Activated naive CD8-positive, alpha-beta T cell treated with anti-CD3 and anti-CD28 coated beads, Interleukin-2, amount 50 U/mL, for 24 hours (primary cell): ENCODE measurements at regions not wholly inside any gene's neighbourhood (a gene's known extent, or its start where the extent isn't known, plus 50 kb on each side); places are given as distances from the start of the nearest gene placed in this dataset.

Experiments
- ATAC-seq: fragments of 150-1000 bp; cut with Tn5 transposase; one replicate; pipeline ENCODE4 v1.10.0; 2021
- DNase-seq: peaks from one replicate; pipeline ENCODE4 v3.0.0; 2021
- H3K27ac Mint-ChIP-seq: one replicate; pipeline ENCODE4 v1.8.0; 2021; ENCODE audit warnings: mild to moderate bottlenecking, mixed read lengths
- H3K27me3 Mint-ChIP-seq: one replicate; pipeline ENCODE4 v1.8.0; 2021; ENCODE audit warnings: mixed read lengths
- H3K36me3 Mint-ChIP-seq: one replicate; pipeline ENCODE4 v1.8.0; 2021; ENCODE audit warnings: low read depth, mixed read lengths
- H3K4me1 Mint-ChIP-seq: one replicate; pipeline ENCODE4 v1.8.0; 2021; ENCODE audit warnings: mixed read lengths
- H3K4me3 Mint-ChIP-seq: one replicate; pipeline ENCODE4 v1.8.0; 2021; ENCODE audit warnings: mild to moderate bottlenecking, moderate library complexity, mixed read lengths
- H3K9me3 Mint-ChIP-seq: one replicate; pipeline ENCODE4 v1.8.0; 2021; ENCODE audit warnings: mixed read lengths

DNA sequence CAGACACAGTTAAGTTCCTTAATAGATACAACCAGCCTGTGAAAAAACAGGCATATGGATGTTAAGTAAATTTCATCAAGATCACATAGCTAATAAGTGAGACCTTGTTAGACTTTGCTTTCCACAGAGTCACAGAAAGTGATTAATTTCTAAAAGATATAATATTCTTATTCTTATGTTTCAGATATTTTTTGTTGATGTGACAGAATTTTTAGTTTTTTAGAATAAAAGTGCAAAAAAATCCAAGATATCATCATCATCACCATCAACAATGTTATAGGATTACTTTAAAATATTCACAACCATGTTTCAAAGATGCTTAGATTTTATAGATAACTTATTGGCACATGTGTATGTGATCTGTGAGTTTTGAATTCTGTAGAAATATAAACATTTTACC lies 132.3 kb upstream of the ITGA4 start:
- ATAC-seq, result no peak

DNA sequence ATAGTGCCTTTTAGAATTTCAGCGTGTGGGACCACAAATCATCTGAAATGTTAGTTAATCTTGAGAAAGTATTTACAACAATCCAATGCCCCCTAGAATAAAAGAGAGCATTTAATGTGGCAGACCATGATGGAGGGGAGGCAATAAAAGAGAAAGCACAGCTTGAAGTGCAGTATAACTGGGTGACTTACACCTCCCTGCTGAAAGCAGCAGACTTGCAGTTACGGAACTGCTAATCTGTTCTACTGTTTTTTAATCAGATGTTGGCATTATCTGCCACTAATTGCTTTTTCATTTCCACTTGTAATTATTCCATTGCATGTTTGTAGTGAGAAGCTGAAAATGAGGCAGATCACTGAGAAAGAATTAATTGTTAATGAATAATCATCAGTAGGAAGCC lies 130.5 kb upstream of the ITGA4 start:
- Mint-ChIP-seq H3K27me3 (no peaks in the 10 kb centered on the region), H3K4me1 (peaks cover 13% of the 10 kb centered on the region), H3K9me3 (peaks cover 13% of the 10 kb centered on the region), H3K27ac (no peak overlapping the region), H3K36me3 (peaks cover 6% of the 10 kb centered on the region), H3K4me3 (no peak overlapping the region)
- ATAC-seq (no peak), DNase-seq (no peak)

More for the DNA sequence above, 132.3 kb upstream of the ITGA4 start:
- no peak for DNase-seq
- peaks cover 6% of the 10 kb centered on the region for H3K36me3 Mint-ChIP-seq
- peaks cover 22% of the 10 kb centered on the region for H3K4me1 Mint-ChIP-seq
- no peak overlapping the region for H3K4me3 Mint-ChIP-seq
- no peak overlapping the region for H3K27ac Mint-ChIP-seq
- H3K9me3 Mint-ChIP-seq, result peaks cover 9% of the 10 kb centered on the region
- H3K27me3 Mint-ChIP-seq, result no peaks in the 10 kb centered on the region

- H3K27ac Mint-ChIP-seq, result no peak overlapping the region
- no peaks in the 10 kb centered on the region for H3K27me3 Mint-ChIP-seq
- peaks cover 13% of the 10 kb centered on the region for H3K9me3 Mint-ChIP-seq
- no peak for ATAC-seq
- H3K4me1 Mint-ChIP-seq, result peaks cover 22% of the 10 kb centered on the region
- DNase-seq, result no peak
- H3K4me3 Mint-ChIP-seq, result no peak overlapping the region
- H3K36me3 Mint-ChIP-seq, result peaks cover 6% of the 10 kb centered on the region
Observed at GRCh38 chr2:181330286-181330685, 126.9 kb upstream of the ITGA4 start.

DNA sequence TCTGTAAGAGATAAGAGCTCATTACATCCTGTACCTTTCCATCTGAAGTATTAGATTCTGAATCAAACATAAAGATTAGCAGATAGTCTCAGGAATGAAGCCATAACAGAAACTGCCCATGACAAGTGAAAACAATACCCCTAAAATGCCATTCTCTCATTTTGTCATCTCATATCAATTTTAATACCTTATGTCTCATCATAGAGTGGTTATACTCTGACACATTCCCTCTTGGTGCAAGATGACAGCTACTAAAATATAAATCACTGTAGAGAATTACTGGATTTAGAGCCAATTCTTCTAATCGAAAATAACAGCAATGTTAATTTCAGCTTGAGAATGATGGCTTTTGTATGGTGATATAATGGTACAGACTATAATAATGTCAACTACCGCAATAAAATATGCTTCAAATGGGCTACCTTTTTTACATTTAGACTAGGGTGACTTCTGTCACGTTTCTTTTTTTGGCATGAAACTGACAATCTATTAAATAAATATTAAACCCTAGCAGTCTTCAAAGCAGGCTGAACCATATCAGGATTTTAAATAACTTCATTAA lies 125.1 kb upstream of the ITGA4 start:
- peaks cover 6% of the 10 kb centered on the region for H3K36me3 Mint-ChIP-seq
- H3K27me3 Mint-ChIP-seq, result no peaks in the 10 kb centered on the region
- no peak for ATAC-seq
- H3K4me3 Mint-ChIP-seq, result no peak overlapping the region
- peaks cover 13% of the 10 kb centered on the region for H3K9me3 Mint-ChIP-seq
- H3K4me1 Mint-ChIP-seq, result peaks cover 11% of the 10 kb centered on the region
- no peak overlapping the region for H3K27ac Mint-ChIP-seq
- no peak for DNase-seq

- no peak overlapping the region for H3K27ac Mint-ChIP-seq
- no peak overlapping the region for H3K4me3 Mint-ChIP-seq
- peaks cover 2% of the 10 kb centered on the region for H3K36me3 Mint-ChIP-seq
- DNase-seq (no peak), ATAC-seq (peak; percentile 24)
- H3K9me3 Mint-ChIP-seq, result peaks cover 10% of the 10 kb centered on the region
- no peaks in the 10 kb centered on the region for H3K27me3 Mint-ChIP-seq
- peaks cover 11% of the 10 kb centered on the region for H3K4me1 Mint-ChIP-seq
Observed at GRCh38 chr2:181334158-181334826, 122.9 kb upstream of the ITGA4 start.

GRCh38 chr2:181340891-181341290 lies 116.3 kb upstream of the ITGA4 start:
- no peak for ATAC-seq
- peaks cover 4% of the 10 kb centered on the region for H3K9me3 Mint-ChIP-seq
- no peak for DNase-seq
- H3K27ac Mint-ChIP-seq, result no peak overlapping the region
- H3K36me3 Mint-ChIP-seq, result no peaks in the 10 kb centered on the region
- H3K4me3 Mint-ChIP-seq, result no peak overlapping the region
- no peaks in the 10 kb centered on the region for H3K27me3 Mint-ChIP-seq
- peaks cover 3% of the 10 kb centered on the region for H3K4me1 Mint-ChIP-seq

- Mint-ChIP-seq H3K36me3 (peaks cover 3% of the 10 kb centered on the region), H3K4me1 (peaks cover 3% of the 10 kb centered on the region), H3K27me3 (no peaks in the 10 kb centered on the region), H3K9me3 (peaks cover 4% of the 10 kb centered on the region), H3K27ac (no peak overlapping the region), H3K4me3 (no peak overlapping the region)
- DNase-seq (no peak), ATAC-seq (no peak)
Observed at GRCh38 chr2:181341855-181342600, 115.2 kb upstream of the ITGA4 start.

DNA sequence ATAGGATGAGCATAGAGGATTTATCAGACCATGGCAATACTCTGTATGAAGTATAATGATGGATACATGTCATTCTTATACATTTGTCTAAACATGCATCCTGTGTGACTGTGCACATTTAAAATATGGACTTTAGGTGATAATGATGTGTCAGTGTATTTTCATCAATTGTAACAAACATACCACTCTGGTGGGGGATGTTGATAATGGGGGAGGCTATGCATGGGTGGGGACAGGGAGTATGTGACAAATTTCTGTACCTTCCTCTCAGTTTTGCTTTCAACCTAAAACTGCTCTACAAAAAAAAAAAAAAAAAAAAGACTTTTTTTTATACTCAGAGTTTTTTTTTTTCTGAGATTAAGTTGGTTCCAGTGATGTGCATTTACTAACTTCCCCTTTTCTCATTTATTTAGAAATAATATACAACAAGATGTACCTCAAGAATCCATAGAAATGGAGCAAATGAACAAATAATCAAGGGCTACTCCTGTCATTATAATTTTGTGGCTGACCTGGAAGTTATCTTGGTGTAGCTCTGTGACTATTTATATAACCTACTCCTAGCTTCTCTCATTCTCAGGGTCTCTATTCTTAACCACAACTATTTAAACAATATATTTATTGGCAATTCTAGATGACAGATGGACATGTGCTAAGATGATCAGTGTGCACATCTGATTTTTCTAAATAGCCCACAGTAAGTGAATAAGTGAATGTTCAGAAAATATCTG lies 108.9 kb upstream of the ITGA4 start:
- H3K4me3 Mint-ChIP-seq, result no peak overlapping the region

GRCh38 chr2:181352158-181352557 lies 105.0 kb upstream of the ITGA4 start:
- no peak overlapping the region for H3K4me3 Mint-ChIP-seq
- DNase-seq (no peak), ATAC-seq (no peak)
- H3K27me3 Mint-ChIP-seq, result no peaks in the 10 kb centered on the region
- H3K9me3 Mint-ChIP-seq, result peaks cover 5% of the 10 kb centered on the region
- no peak overlapping the region for H3K27ac Mint-ChIP-seq
- H3K4me1 Mint-ChIP-seq, result peaks cover 32% of the 10 kb centered on the region
- H3K36me3 Mint-ChIP-seq, result no peaks in the 10 kb centered on the region

More for the DNA sequence above, 108.9 kb upstream of the ITGA4 start:
- DNase-seq, result no peak
- H3K27me3 Mint-ChIP-seq, result no peaks in the 10 kb centered on the region
- ATAC-seq, result peak; percentile 43
- H3K36me3 Mint-ChIP-seq, result peaks cover 3% of the 10 kb centered on the region
- peaks cover 5% of the 10 kb centered on the region for H3K9me3 Mint-ChIP-seq
- H3K4me1 Mint-ChIP-seq, result peaks cover 19% of the 10 kb centered on the region
- H3K27ac Mint-ChIP-seq, result no peak overlapping the region

DNA sequence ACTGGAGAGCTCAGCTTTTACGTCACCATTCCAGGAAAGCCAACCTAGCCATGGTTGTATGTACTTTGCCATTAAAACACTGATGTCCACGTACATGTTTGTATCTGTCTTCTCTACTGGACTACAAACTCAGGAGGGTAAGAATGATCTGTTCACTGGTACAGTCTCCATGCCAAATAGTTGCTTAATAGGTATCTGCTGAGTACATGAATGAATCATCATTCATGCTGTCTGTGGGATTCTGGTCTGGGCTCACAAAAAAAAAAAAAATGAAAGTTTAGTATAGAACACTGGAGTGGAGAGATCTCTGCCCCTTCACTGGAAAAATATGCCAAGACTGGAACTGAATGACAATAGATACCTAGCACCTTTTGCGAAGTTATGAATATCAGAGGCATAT lies 102.6 kb upstream of the ITGA4 start:
- Mint-ChIP-seq H3K27ac (no peak overlapping the region), H3K4me3 (no peak overlapping the region), H3K9me3 (peaks cover 5% of the 10 kb centered on the region), H3K36me3 (no peaks in the 10 kb centered on the region), H3K4me1 (peaks cover 40% of the 10 kb centered on the region), H3K27me3 (no peaks in the 10 kb centered on the region)
- DNase-seq (no peak), ATAC-seq (peak; percentile 33)

- H3K4me3 Mint-ChIP-seq, result no peak overlapping the region
- no peak overlapping the region for H3K27ac Mint-ChIP-seq
- DNase-seq (no peak), ATAC-seq (no peak)
- peaks cover 5% of the 10 kb centered on the region for H3K9me3 Mint-ChIP-seq
- peaks cover 38% of the 10 kb centered on the region for H3K4me1 Mint-ChIP-seq
- H3K27me3 Mint-ChIP-seq, result no peaks in the 10 kb centered on the region
- H3K36me3 Mint-ChIP-seq, result no peaks in the 10 kb centered on the region
Observed at GRCh38 chr2:181356526-181357130, 100.6 kb upstream of the ITGA4 start.

DNA sequence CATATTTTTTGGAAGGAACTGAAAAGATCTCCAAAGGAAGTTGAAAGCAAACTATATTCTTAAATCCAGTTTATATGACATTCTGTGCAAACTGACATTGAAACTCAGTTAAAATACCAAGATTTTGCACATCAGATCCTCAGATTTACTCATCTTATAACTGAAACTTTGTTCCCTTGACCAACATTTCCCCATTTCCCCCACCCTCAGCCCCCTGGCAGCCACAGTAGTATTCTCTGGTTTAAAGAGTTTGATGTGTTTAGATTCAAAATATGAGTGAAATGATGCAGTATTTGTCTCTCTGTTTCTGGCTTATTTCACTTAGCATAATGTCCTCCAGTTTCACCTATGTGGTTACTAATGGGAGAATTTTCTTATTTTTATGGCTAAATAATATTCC lies 99.2 kb upstream of the ITGA4 start:
- Mint-ChIP-seq H3K9me3 (no peaks in the 10 kb centered on the region), H3K4me3 (no peak overlapping the region), H3K27me3 (no peaks in the 10 kb centered on the region), H3K4me1 (peaks cover 34% of the 10 kb centered on the region), H3K36me3 (no peaks in the 10 kb centered on the region), H3K27ac (no peak overlapping the region)
- ATAC-seq, result peak; percentile 46
- DNase-seq, result peak; percentile 14

DNA sequence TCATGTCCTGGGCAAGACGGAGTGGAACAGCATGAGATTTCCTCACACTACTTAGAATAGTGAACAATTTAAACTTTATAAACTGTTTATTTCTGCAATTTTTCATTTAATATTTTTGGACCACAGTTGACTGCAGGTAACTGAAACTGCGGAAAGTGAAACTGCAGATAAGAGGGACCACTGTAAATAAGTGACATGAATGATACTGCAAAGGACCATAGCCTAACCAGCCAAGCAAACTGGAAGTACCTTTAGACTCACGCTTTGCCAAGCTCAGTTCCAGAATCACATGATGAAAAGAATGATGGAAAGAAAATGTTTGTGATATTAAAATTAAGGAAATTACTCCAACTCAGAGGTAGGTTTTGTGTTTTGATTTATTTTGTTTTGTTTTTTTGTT lies 94.6 kb upstream of the ITGA4 start:
- H3K4me1 Mint-ChIP-seq, result peaks cover 19% of the 10 kb centered on the region
- no peaks in the 10 kb centered on the region for H3K9me3 Mint-ChIP-seq
- no peak overlapping the region for H3K27ac Mint-ChIP-seq
- ATAC-seq, result no peak
- no peak overlapping the region for H3K4me3 Mint-ChIP-seq
- no peak for DNase-seq
- H3K36me3 Mint-ChIP-seq, result no peaks in the 10 kb centered on the region
- H3K27me3 Mint-ChIP-seq, result no peaks in the 10 kb centered on the region

DNA sequence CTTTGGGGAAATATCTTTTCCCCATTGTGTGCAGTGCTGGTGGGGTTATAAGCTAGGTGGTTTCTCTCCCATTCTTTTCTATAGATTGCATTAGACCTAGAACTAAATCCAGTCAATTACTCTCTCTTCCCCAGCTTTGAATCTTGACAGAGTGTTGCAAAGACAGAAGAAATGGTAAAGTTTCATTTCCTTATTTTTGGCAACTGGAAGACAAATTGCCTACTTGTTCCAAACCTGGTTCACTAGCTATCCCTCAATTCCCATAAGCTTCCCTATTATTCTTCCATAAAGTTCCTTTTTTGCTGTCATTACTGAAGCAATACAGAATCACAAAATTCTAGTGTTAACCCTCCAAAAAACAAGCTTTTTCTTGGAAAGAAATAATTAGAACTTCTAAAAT lies 94.0 kb upstream of the ITGA4 start:
- no peak overlapping the region for H3K4me3 Mint-ChIP-seq
- ATAC-seq (no peak), DNase-seq (no peak)
- no peaks in the 10 kb centered on the region for H3K9me3 Mint-ChIP-seq
- no peak overlapping the region for H3K27ac Mint-ChIP-seq
- no peaks in the 10 kb centered on the region for H3K36me3 Mint-ChIP-seq
- H3K27me3 Mint-ChIP-seq, result no peaks in the 10 kb centered on the region
- H3K4me1 Mint-ChIP-seq, result peaks cover 13% of the 10 kb centered on the region
